OCI-LY1 (cell line): ENCODE measurements at regions not wholly inside any gene's neighbourhood (a gene's known extent, or its start where the extent isn't known, plus 50 kb on each side); places are given as distances from the start of the nearest gene placed in this dataset.

Experiments
- H2AFZ ChIP-seq: fragments of 200-600 bp; sonication (generic), shearing (Covaris generic); 2 replicates; pipeline ENCODE4 v1.6.0; 2014; ENCODE audit warnings: antibody characterized with exemption, mild to moderate bottlenecking, low read length
- H3F3A ChIP-seq: fragments of 200-600 bp; sonication (generic), shearing (Covaris generic); 2 replicates; pipeline ENCODE4 v1.6.0; 2014; ENCODE audit warnings: mild to moderate bottlenecking, antibody characterized with exemption, low read length, moderate library complexity; ENCODE audit not compliant: insufficient read depth
- H3K27ac ChIP-seq: fragments of 200-600 bp; sonication (generic); 2 replicates; pipeline ENCODE4 v1.5.1; 2014; ENCODE audit warnings: low read length, mixed run types, mild to moderate bottlenecking, low read depth; ENCODE audit not compliant: poor library complexity, severe bottlenecking
- H3K27me3 ChIP-seq: fragments of 200-600 bp; sonication (generic); 2 replicates; pipeline ENCODE4 v1.6.0; 2014; ENCODE audit warnings: antibody characterized with exemption, mild to moderate bottlenecking, low read length, moderate library complexity; ENCODE audit not compliant: insufficient read depth
- H3K36me3 ChIP-seq: fragments of 200-600 bp; sonication (generic); 2 replicates; pipeline ENCODE4 v1.6.1; 2014; ENCODE audit warnings: mild to moderate bottlenecking, antibody characterized with exemption, low read length, moderate library complexity, mixed read lengths; ENCODE audit not compliant: insufficient read depth
- H3K4me1 ChIP-seq: fragments of 200-600 bp; sonication (generic); 2 replicates; pipeline ENCODE4 v1.5.1; 2014; ENCODE audit warnings: mild to moderate bottlenecking, low read length, moderate library complexity; ENCODE audit not compliant: insufficient read depth, severe bottlenecking
- H3K4me2 ChIP-seq: fragments of 200-600 bp; sonication (generic), shearing (Covaris generic); 2 replicates; pipeline ENCODE4 v1.6.1; 2014; ENCODE audit warnings: low read length
- H3K4me3 ChIP-seq: fragments of 200-600 bp; sonication (generic); 2 replicates; pipeline ENCODE4 v1.5.1; 2014; ENCODE audit warnings: low read length, low read depth, mild to moderate bottlenecking, mixed read lengths; ENCODE audit not compliant: poor library complexity, severe bottlenecking
- H3K79me2 ChIP-seq: fragments of 200-600 bp; shearing (Covaris generic); 2 replicates; pipeline ENCODE4 v1.6.1; 2016; ENCODE audit warnings: mixed run types, low read length, mixed read lengths; ENCODE audit not compliant: insufficient read depth
- H3K9ac ChIP-seq: fragments of 200-600 bp; sonication (generic), shearing (Covaris generic); 2 replicates; pipeline ENCODE4 v1.6.1; 2014; ENCODE audit warnings: mild to moderate bottlenecking, low read length, mixed read lengths
- H3K9me2 ChIP-seq: fragments of 200-600 bp; sonication (generic), shearing (Covaris generic); 2 replicates; pipeline ENCODE4 v1.6.1; 2014; ENCODE audit warnings: low read depth, mild to moderate bottlenecking, low read length, mixed read lengths
- H3K9me3 ChIP-seq: fragments of 200-600 bp; shearing (Covaris generic); 2 replicates; pipeline ENCODE4 v1.6.1; 2014; ENCODE audit warnings: low read length, mixed read lengths
- H4K20me1 ChIP-seq: fragments of 200-600 bp; sonication (generic), shearing (Covaris generic); 2 replicates; pipeline ENCODE4 v1.6.0; 2016; ENCODE audit warnings: mild to moderate bottlenecking, low read length; ENCODE audit not compliant: insufficient read depth
- EZH2 ChIP-seq: fragments of 200-600 bp; sonication (generic), shearing (Covaris generic); IDR thresholded peaks from 2 replicates; pipeline ENCODE4 v1.8.0; 2017; ENCODE audit warnings: borderline replicate concordance, mixed run types, mild to moderate bottlenecking, antibody characterized with exemption, low read length, moderate library complexity, mixed read lengths
- TF ChIP-seq, protein P1 (sequence below): fragments of 200-600 bp; sonication (generic), shearing (Covaris generic); IDR thresholded peaks from 2 replicates; pipeline ENCODE4 v1.5.1; 2017; ENCODE audit warnings: mild to moderate bottlenecking, antibody characterized with exemption, low read length, moderate library complexity, mixed read lengths

- H4K20me1 ChIP-seq, result no peaks in the 10 kb centered on the region
Measured at GRCh38 chr17:65455154-65455971, 106.1 kb downstream of the AXIN2 start.

GRCh38 chr17:65453204-65453931, 108.1 kb downstream of the AXIN2 start:
- no peak overlapping the region for H3K4me3 ChIP-seq
- TF ChIP-seq, protein P1, sequence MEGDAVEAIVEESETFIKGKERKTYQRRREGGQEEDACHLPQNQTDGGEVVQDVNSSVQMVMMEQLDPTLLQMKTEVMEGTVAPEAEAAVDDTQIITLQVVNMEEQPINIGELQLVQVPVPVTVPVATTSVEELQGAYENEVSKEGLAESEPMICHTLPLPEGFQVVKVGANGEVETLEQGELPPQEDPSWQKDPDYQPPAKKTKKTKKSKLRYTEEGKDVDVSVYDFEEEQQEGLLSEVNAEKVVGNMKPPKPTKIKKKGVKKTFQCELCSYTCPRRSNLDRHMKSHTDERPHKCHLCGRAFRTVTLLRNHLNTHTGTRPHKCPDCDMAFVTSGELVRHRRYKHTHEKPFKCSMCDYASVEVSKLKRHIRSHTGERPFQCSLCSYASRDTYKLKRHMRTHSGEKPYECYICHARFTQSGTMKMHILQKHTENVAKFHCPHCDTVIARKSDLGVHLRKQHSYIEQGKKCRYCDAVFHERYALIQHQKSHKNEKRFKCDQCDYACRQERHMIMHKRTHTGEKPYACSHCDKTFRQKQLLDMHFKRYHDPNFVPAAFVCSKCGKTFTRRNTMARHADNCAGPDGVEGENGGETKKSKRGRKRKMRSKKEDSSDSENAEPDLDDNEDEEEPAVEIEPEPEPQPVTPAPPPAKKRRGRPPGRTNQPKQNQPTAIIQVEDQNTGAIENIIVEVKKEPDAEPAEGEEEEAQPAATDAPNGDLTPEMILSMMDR, result no peak
- no peak for TF ChIP-seq EZH2
- no peak overlapping the region for H2AFZ ChIP-seq
- no peaks in the 10 kb centered on the region for H3K4me1 ChIP-seq
- H3K9me3 ChIP-seq, result no peaks in the 10 kb centered on the region
- no peaks in the 10 kb centered on the region for H4K20me1 ChIP-seq
- no peak overlapping the region for H3K9ac ChIP-seq
- H3K4me2 ChIP-seq, result no peak overlapping the region
- no peaks in the 10 kb centered on the region for H3F3A ChIP-seq
- no peaks in the 10 kb centered on the region for H3K79me2 ChIP-seq
- no peaks in the 10 kb centered on the region for H3K9me2 ChIP-seq
- H3K27me3 ChIP-seq, result no peaks in the 10 kb centered on the region
- no peak overlapping the region for H3K27ac ChIP-seq
- H3K36me3 ChIP-seq, result no peaks in the 10 kb centered on the region

More at GRCh38 chr17:65455154-65455971, 106.1 kb downstream of the AXIN2 start:
- Histone ChIP-seq H3K27ac (no peak overlapping the region), H3K9me3 (no peaks in the 10 kb centered on the region), H2AFZ (no peak overlapping the region), H3F3A (no peaks in the 10 kb centered on the region), H3K4me3 (no peak overlapping the region), H3K79me2 (no peaks in the 10 kb centered on the region), H3K9me2 (no peaks in the 10 kb centered on the region), H3K27me3 (no peaks in the 10 kb centered on the region), H3K4me2 (no peak overlapping the region), H3K9ac (no peak overlapping the region), H3K36me3 (no peaks in the 10 kb centered on the region), H3K4me1 (no peaks in the 10 kb centered on the region)
- TF ChIP-seq, protein P1, result no peak
- no peak for TF ChIP-seq EZH2

DNA sequence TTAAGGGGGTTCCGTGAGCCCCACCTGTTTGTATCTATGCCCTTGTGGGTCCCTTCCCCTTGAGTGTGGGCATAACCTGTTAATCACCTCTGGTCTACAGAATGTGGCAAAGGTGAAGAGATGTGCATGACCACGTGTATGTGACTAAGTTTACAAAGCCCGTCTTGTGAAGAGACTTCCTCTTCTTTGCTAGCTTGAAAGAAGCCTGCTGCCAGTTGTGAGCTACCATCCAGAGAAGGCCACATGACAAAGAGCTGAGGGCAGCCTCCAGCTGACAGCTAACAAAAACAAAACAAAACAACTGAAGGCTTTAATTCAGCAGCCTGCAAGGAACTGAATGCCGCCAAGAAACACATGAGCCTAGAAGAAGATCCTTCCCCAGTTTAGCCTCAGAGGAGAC, 112.0 kb downstream of the AXIN2 start:
- H3K4me1 ChIP-seq, result no peaks in the 10 kb centered on the region
- H2AFZ ChIP-seq, result no peak overlapping the region
- no peaks in the 10 kb centered on the region for H3K9me2 ChIP-seq
- H3F3A ChIP-seq, result no peaks in the 10 kb centered on the region
- no peaks in the 10 kb centered on the region for H3K27me3 ChIP-seq
- no peaks in the 10 kb centered on the region for H4K20me1 ChIP-seq
- H3K36me3 ChIP-seq, result no peaks in the 10 kb centered on the region
- H3K4me3 ChIP-seq, result no peak overlapping the region
- no peaks in the 10 kb centered on the region for H3K9me3 ChIP-seq
- no peak overlapping the region for H3K9ac ChIP-seq
- no peak for TF ChIP-seq EZH2
- TF ChIP-seq, protein P1, result no peak
- no peaks in the 10 kb centered on the region for H3K79me2 ChIP-seq
- no peak overlapping the region for H3K27ac ChIP-seq
- H3K4me2 ChIP-seq, result no peak overlapping the region
